K562 (cell line): ENCODE measurements at regions not wholly inside any gene's neighbourhood (a gene's known extent, or its start where the extent isn't known, plus 50 kb on each side); places are given as distances from the start of the nearest gene placed in this dataset.

Source experiments
- CBFB ChIP-seq: sonication (generic); formaldehyde crosslinking; IDR thresholded peaks from 2 replicates; pipeline ENCODE4 v1.4.0; 2020; ENCODE audit warnings: mild to moderate bottlenecking, missing genetic modification reagents
- CHD2 ChIP-seq: IDR thresholded peaks from 2 replicates; pipeline ENCODE4 v1.6.1; 2011; ENCODE audit warnings: low read depth, low read length
- EHMT2 ChIP-seq: fragments of 450-650 bp; IDR thresholded peaks from 2 replicates; pipeline ENCODE4 v1.6.1; 2018; ENCODE audit warnings: antibody characterized with exemption
- JUN ChIP-seq, 2 experiments: sonication (generic) in 1 of 2; formaldehyde crosslinking in 1 of 2; IDR thresholded peaks; 2 replicates each; pipeline versions ENCODE4 v1.6.1 to v1.8.0; 2012 to 2022; ENCODE audit warnings: borderline replicate concordance in 2 of 2, mild to moderate bottlenecking in 2 of 2, improper control_type of control experiment in 1 of 2, low read depth in 1 of 2, low read length in 1 of 2, missing genetic modification reagents in 1 of 2
- LARP7 ChIP-seq: fragments of 450-650 bp; IDR thresholded peaks from 2 replicates; pipeline ENCODE4 v1.6.1; 2016
- POLR2AphosphoS5 ChIP-seq: IDR thresholded peaks from 2 replicates; pipeline ENCODE4 v1.6.1; 2011; ENCODE audit warnings: mild to moderate bottlenecking, low read depth, low read length, moderate library complexity; ENCODE audit not compliant: control insufficient read depth, insufficient read depth
- ZNF431 ChIP-seq: sonication (generic); formaldehyde crosslinking; IDR thresholded peaks from 2 replicates; pipeline ENCODE4 v1.8.0; 2022; ENCODE audit warnings: mild to moderate bottlenecking, missing genetic modification reagents
- ZNF76 ChIP-seq: fragments of 250-450 bp; sonication (Bioruptor Pico); IDR thresholded peaks from 2 replicates; pipeline ENCODE4 v1.4.0; 2020; ENCODE audit warnings: mild to moderate bottlenecking, moderate library complexity, borderline replicate concordance
- TF ChIP-seq, protein P1 (sequence below), 3 experiments: IDR thresholded peaks in 2 of 3; conservative IDR thresholded peaks in 1 of 3; 2 replicates each; pipeline ENCODE4 v1.5.1; 2011 to 2012; ENCODE audit warnings: low read length in 3 of 3, mild to moderate bottlenecking in 3 of 3, control low read depth in 2 of 3, improper control_type of control experiment in 1 of 3, inconsistent platforms in 1 of 3, low read depth in 1 of 3, mixed read lengths in 1 of 3, moderate library complexity in 1 of 3; ENCODE audit not compliant: insufficient read depth in 2 of 3
- TF ChIP-seq, protein P2 (sequence below): fragments of 250-450 bp; sonication (Bioruptor Pico); IDR thresholded peaks from 2 replicates; pipeline ENCODE4 v1.4.0; 2020
- TF ChIP-seq, protein P3 (sequence below): fragments of 250-450 bp; sonication (Bioruptor Pico); IDR thresholded peaks from 2 replicates; pipeline ENCODE4 v1.4.0; 2020; ENCODE audit warnings: mild to moderate bottlenecking

DNA sequence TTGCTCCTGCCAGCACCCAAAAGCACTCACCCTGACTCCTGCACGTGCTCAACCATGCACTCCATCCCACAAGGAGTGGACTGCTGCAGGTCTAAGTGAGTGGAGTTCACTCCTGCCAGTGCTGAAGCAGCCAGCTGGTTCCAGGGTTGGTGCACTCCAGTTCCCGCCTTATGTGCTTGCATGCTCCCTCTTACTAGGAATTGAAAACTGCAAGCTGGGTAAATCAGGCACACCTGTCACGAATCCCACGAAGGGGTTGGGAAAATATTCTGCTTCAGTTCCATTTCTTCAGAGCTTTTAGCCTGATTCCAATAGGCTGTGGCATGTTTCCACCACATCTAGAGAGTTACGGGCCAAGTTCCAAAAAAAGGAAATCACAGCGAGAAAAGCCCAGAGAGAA, 1365.5 kb upstream of the CHAC2 start:
- TF ChIP-seq ZNF76 (CRISPR knock-in tag) (no peak), ZNF431 (CRISPR knock-in tag) (no peak), POLR2AphosphoS5 (no peak), JUN (IDR thresholded peaks at IDR 0.05; ENCODE audit: borderline replicate concordance, low read depth, low read length) (no peak), JUN (CRISPR knock-in tag; IDR thresholded peaks at IDR 0.05; ENCODE audit: borderline replicate concordance) (no peak), EHMT2 (no peak), LARP7 (no peak), CBFB (no peak), CHD2 (no peak)
- TF ChIP-seq, protein P1, sequence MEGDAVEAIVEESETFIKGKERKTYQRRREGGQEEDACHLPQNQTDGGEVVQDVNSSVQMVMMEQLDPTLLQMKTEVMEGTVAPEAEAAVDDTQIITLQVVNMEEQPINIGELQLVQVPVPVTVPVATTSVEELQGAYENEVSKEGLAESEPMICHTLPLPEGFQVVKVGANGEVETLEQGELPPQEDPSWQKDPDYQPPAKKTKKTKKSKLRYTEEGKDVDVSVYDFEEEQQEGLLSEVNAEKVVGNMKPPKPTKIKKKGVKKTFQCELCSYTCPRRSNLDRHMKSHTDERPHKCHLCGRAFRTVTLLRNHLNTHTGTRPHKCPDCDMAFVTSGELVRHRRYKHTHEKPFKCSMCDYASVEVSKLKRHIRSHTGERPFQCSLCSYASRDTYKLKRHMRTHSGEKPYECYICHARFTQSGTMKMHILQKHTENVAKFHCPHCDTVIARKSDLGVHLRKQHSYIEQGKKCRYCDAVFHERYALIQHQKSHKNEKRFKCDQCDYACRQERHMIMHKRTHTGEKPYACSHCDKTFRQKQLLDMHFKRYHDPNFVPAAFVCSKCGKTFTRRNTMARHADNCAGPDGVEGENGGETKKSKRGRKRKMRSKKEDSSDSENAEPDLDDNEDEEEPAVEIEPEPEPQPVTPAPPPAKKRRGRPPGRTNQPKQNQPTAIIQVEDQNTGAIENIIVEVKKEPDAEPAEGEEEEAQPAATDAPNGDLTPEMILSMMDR (IDR thresholded peaks at IDR 0.05 in 2 of 3, conservative IDR thresholded peaks at IDR 0.05 in 1 of 3; ENCODE audit: insufficient read depth in 2 of 3, low read depth in 1 of 3, low read length in 3 of 3) = no peak
- TF ChIP-seq, protein P2, sequence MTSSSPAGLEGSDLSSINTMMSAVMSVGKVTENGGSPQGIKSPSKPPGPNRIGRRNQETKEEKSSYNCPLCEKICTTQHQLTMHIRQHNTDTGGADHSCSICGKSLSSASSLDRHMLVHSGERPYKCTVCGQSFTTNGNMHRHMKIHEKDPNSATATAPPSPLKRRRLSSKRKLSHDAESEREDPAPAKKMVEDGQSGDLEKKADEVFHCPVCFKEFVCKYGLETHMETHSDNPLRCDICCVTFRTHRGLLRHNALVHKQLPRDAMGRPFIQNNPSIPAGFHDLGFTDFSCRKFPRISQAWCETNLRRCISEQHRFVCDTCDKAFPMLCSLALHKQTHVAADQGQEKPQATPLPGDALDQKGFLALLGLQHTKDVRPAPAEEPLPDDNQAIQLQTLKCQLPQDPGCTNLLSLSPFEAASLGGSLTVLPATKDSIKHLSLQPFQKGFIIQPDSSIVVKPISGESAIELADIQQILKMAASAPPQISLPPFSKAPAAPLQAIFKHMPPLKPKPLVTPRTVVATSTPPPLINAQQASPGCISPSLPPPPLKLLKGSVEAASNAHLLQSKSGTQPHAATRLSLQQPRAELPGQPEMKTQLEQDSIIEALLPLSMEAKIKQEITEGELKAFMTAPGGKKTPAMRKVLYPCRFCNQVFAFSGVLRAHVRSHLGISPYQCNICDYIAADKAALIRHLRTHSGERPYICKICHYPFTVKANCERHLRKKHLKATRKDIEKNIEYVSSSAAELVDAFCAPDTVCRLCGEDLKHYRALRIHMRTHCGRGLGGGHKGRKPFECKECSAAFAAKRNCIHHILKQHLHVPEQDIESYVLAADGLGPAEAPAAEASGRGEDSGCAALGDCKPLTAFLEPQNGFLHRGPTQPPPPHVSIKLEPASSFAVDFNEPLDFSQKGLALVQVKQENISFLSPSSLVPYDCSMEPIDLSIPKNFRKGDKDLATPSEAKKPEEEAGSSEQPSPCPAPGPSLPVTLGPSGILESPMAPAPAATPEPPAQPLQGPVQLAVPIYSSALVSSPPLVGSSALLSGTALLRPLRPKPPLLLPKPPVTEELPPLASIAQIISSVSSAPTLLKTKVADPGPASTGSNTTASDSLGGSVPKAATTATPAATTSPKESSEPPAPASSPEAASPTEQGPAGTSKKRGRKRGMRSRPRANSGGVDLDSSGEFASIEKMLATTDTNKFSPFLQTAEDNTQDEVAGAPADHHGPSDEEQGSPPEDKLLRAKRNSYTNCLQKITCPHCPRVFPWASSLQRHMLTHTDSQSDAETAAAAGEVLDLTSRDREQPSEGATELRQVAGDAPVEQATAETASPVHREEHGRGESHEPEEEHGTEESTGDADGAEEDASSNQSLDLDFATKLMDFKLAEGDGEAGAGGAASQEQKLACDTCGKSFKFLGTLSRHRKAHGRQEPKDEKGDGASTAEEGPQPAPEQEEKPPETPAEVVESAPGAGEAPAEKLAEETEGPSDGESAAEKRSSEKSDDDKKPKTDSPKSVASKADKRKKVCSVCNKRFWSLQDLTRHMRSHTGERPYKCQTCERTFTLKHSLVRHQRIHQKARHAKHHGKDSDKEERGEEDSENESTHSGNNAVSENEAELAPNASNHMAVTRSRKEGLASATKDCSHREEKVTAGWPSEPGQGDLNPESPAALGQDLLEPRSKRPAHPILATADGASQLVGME (CRISPR knock-in tag) = no peak
- TF ChIP-seq, protein P3, sequence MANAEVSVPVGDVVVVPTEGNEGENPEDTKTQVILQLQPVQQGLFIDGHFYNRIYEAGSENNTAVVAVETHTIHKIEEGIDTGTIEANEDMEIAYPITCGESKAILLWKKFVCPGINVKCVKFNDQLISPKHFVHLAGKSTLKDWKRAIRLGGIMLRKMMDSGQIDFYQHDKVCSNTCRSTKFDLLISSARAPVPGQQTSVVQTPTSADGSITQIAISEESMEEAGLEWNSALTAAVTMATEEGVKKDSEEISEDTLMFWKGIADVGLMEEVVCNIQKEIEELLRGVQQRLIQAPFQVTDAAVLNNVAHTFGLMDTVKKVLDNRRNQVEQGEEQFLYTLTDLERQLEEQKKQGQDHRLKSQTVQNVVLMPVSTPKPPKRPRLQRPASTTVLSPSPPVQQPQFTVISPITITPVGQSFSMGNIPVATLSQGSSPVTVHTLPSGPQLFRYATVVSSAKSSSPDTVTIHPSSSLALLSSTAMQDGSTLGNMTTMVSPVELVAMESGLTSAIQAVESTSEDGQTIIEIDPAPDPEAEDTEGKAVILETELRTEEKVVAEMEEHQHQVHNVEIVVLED (CRISPR knock-in tag) = no peak
